AG04450 (cell line): ENCODE measurements at regions not wholly inside any gene's neighbourhood (a gene's known extent, or its start where the extent isn't known, plus 50 kb on each side); places are given as distances from the start of the nearest gene placed in this dataset. TPM values are rescaled to one million over a fixed set of nuclear protein-coding genes. Genes with fewer than 3 reads are reported as not detected.
"Not testable (repeated sequence)": the region's sequence is repeated elsewhere in the genome, so short reads cannot be mapped to it uniquely, and the experiment has no call there.

ENCODE experiments used
- CTCF ChIA-PET: fragments of 300-600, 350-600 bp; formaldehyde crosslinking; extraction: SDS; loops from one replicate; lab custom pipeline; 2022; ENCODE audit warnings: antibody characterized with exemption, inconsistent platforms; lab: Charles Lee
- POLR2A ChIA-PET: fragments of 350-600 bp; formaldehyde crosslinking; extraction: SDS; loops from one replicate; lab custom pipeline; 2021; ENCODE audit warnings: antibody characterized with exemption, inconsistent platforms; lab: Yijun Ruan, JAX
- DNase-seq: peaks from one replicate; pipeline ENCODE4 v3.0.0-alpha.2; 2011; ENCODE audit warnings: low read depth, low spot score
- H3K27ac ChIP-seq: one replicate; pipeline ENCODE4 v1.5.1; 2012; ENCODE audit warnings: low read depth, low read length, control low read depth
- H3K27me3 ChIP-seq: one replicate; pipeline ENCODE4 v1.6.0; 2012; ENCODE audit warnings: low read length; ENCODE audit not compliant: control insufficient read depth, insufficient read depth
- H3K4me3 ChIP-seq: 2 replicates; pipeline ENCODE4 v1.5.1; 2011; ENCODE audit warnings: mild to moderate bottlenecking, low read depth, low read length, control low read depth
- H3K9me3 ChIP-seq: 2 replicates; pipeline ENCODE4 v1.5.1; 2012; ENCODE audit warnings: low read length; ENCODE audit not compliant: control insufficient read depth, insufficient read depth
- small RNA-seq: library from RNA; depleted of rRNA; stranded (forward); fragments of <200 nt; gene quantifications from one replicate; pipeline ENCODE3, GENCODE V24; 2012; ENCODE audit warnings: low read depth; ENCODE audit not compliant: insufficient read length
- TF ChIP-seq, protein P1 (sequence below): IDR thresholded peaks from 2 replicates; pipeline ENCODE4 v1.5.1; 2011; ENCODE audit warnings: low read depth, low read length, control low read depth, inconsistent platforms

GRCh38 chr7:98784216-98784785 lies 85.5 kb downstream of the TMEM130 start:
- Histone ChIP-seq H3K9me3 (no peaks in the 10 kb centered on the region), H3K4me3 (no peak overlapping the region), H3K27me3 (peaks cover 2% of the 10 kb centered on the region), H3K27ac (no peak overlapping the region)
- TF ChIP-seq, protein P1, sequence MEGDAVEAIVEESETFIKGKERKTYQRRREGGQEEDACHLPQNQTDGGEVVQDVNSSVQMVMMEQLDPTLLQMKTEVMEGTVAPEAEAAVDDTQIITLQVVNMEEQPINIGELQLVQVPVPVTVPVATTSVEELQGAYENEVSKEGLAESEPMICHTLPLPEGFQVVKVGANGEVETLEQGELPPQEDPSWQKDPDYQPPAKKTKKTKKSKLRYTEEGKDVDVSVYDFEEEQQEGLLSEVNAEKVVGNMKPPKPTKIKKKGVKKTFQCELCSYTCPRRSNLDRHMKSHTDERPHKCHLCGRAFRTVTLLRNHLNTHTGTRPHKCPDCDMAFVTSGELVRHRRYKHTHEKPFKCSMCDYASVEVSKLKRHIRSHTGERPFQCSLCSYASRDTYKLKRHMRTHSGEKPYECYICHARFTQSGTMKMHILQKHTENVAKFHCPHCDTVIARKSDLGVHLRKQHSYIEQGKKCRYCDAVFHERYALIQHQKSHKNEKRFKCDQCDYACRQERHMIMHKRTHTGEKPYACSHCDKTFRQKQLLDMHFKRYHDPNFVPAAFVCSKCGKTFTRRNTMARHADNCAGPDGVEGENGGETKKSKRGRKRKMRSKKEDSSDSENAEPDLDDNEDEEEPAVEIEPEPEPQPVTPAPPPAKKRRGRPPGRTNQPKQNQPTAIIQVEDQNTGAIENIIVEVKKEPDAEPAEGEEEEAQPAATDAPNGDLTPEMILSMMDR: no peak
- DNase-seq: no peak
- POLR2A ChIA-PET: no interaction called here
- CTCF ChIA-PET: no interaction called here

- Histone ChIP-seq H3K9me3 (peaks cover 1% of the 10 kb centered on the region), H3K27ac (no peak overlapping the region), H3K4me3 (no peak overlapping the region), H3K27me3 (no peaks in the 10 kb centered on the region)
- no peak for DNase-seq
- TF ChIP-seq, protein P1: no peak
- CTCF ChIA-PET: interaction anchor here (0.5 kb wide), 1 partner anchor 9 kb away, joined by 3 read pairs; no protein-coding TSS in a partner anchor
- POLR2A ChIA-PET: no interaction called here
Observed at GRCh38 chr7:98785929-98786571, 83.8 kb downstream of the TMEM130 start.

GRCh38 chr7:98788966-98789365 lies 80.8 kb downstream of the TMEM130 start:
- Histone ChIP-seq H3K9me3 (peaks cover 3% of the 10 kb centered on the region), H3K27ac (no peak overlapping the region), H3K4me3 (no peak overlapping the region), H3K27me3 (no peaks in the 10 kb centered on the region)
- TF ChIP-seq, protein P1: no peak
- POLR2A ChIA-PET: no interaction called here
- no peak for DNase-seq
- CTCF ChIA-PET: no interaction called here

- CTCF ChIA-PET, H3K4me3 ChIP-seq, H3K27ac ChIP-seq, H3K9me3 ChIP-seq, POLR2A ChIA-PET, H3K27me3 ChIP-seq, DNase-seq: not testable (repeated sequence)
Observed at GRCh38 chr7:98794453-98794852, 75.4 kb downstream of the TMEM130 start.

DNA sequence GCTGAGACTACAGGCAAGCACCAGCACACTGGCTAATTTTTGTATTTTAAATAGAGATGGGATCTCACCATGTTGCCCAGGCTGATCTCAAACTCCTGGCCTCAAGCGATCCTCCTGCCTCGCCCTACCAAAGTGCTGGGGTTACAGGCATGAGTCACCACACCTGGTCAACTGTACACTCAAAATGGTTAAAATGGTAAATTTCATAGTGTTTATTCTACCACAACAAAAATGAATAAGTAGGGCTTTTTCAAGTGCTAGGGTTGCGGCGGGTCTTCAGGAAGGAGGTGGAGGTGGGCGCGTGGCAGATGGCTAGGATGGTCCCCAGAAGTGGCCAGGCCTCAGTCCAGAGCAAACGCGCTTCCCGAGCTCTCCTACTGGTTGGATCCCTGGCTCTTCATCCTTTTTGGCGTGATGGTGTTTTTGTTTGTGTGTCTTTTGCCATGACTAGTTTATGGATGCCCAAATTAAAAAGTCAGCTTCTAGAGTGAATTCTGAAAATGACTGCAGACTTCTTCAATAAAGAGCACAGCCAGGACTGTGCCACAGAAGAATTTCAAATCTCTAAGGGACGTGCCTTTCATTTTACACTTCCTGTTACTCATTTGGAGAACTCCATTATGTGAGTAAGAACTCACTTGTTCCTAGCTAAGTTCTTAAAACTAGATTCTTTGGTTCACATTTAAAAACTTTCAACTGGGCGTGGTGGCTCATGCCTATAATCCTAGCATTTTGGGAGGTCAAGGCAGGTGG lies 73.9 kb downstream of the TMEM130 start:
- no peak for DNase-seq

More for the DNA sequence above, 73.9 kb downstream of the TMEM130 start:
- Histone ChIP-seq H3K27ac (no peak overlapping the region), H3K9me3 (peaks cover 6% of the 10 kb centered on the region), H3K4me3 (no peak overlapping the region), H3K27me3 (no peaks in the 10 kb centered on the region)
- CTCF ChIA-PET: no interaction called here
- POLR2A ChIA-PET: no interaction called here
- TF ChIP-seq, protein P1: no peak

Small RNAs in the stretch of these regions (small RNA-seq; reads per million reads assigned to genes)
- not detected for gene RNU6-393P
